GM19351 (cell line): ENCODE measurements at regions not wholly inside any gene's neighbourhood (a gene's known extent, or its start where the extent isn't known, plus 50 kb on each side); places are given as distances from the start of the nearest gene placed in this dataset.

ENCODE experiments used
- ATAC-seq: cut with Tn5 transposase; IDR thresholded peaks from one replicate; pipeline ENCODE4 v1.9.1; 2021; ENCODE audit warnings: mild to moderate bottlenecking, moderate library complexity; ENCODE audit not compliant: unreplicated experiment

DNA sequence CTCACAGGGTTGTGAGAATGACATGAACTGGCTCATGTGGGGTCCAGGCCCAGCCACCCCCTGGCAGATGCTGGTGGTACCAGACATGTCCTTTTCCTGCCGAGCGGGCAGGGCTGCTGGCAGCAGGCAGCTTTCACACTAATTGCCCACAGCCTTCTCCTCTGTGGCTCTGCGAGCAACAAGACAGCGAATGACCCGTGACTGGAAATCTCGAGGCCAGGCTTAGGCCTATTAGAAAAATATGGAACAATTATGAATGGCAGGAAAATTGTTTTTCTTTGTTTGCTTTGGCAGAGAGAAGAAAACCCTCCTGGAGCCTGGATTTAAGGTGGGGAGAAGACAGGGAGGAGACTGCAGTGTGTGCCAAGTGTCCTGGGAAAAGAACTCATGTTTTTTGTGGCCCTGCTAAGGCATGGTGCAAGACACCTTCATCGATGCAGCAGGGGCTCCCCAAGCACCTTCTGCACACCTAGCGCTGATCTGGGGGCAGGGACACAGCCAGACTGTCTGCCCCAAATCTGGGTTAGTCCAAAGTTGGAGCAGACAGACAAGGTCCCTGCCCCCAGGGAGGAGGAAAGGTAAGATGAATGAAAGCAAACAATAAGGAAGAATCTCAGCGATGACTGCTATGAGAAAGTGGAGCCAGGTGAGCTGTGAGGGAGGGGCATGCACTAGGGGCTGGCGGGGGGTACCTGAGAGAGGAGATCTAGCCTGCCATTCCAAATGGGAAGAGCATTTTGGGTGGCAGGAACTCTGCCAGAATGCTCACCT lies 193.8 kb upstream of the TLE3 start:
- ATAC-seq: no peak

DNA sequence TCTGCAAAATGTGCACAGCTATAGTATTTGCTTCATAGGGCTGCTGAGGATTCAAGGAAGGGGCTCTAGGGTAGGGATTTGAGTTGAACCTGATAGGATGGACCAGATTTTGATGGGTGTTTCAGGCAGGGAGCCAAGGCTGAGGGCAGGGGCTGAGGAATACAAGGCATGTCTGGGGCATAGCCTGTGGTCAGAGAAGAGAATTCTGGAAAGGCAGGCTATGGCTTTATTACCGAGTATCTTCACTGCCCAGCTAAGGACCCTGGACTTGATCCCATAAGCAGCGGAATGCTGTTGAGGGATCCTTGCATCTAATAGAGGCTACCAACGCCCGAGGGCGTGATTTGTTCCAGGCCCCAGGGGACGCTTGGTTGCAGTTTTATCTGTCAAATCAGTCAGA lies 193.0 kb upstream of the TLE3 start:
- ATAC-seq: no peak

DNA sequence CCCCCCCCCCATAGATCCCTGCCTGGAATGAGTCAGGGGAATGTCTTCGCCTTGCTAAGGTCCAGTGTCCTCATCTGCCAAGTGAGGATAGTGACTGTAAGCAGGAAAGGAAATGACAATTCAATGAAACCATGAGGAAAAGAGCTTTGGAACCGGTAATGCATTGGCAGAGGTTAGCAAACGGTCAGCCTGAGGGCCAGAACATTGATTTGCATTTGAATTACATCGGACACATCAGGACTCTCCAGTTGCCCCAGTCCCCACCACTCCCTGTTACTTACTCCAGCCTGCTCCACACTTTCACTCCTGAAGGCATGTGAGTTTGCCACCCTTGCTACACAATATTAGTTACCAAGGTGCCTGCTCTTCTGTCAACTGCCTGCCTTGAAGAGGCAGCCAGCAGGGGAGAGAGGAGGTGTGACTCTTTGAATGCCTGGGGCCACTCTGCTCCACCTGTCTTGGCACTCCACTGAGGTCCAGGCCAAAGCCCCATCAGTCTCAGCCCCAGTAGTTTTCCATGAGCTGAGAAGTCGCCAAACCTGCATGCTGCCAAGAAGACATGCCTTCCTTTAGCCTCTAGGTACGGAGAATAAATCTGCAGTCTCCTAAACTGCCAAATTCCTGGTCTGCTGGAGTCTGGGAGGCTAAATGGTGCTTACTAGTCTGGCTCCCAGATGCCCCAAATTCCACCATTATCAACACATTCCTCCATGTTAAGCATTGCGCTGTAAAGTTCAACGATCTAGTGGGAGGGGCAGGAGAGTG lies 191.7 kb upstream of the TLE3 start:
- no peak for ATAC-seq

DNA sequence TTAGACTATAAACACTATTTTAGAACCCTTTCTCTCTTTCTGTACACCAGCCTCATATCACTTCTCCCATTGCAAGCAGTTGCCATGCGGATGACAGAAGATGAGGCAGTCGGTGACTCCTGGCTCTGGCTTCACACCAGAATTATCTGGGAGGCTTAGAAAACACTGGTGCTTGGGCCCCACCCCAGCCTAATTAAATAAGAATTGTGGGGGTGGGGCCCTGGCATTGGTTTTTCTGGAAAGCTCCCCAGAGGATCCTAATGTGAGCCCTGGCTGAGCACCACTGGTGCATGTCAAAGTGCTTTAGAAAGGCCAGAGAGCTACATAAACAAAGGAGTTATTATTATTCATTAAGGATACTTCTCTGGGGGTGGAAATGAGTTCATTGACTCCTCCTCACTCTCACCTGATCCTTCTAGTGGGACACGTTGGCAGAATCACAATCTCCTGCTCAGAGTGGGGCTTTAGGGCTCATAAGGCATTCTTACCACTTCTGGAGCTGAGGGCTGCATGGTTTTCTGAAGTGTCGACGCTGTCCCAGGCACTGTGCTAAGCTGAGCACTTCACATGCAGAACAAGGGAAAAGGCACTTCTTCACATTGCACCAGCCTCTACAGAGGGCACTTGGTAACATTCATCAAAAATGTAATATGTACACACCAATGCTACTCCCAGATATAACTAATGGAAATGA lies 188.5 kb upstream of the TLE3 start:
- ATAC-seq: no peak

DNA sequence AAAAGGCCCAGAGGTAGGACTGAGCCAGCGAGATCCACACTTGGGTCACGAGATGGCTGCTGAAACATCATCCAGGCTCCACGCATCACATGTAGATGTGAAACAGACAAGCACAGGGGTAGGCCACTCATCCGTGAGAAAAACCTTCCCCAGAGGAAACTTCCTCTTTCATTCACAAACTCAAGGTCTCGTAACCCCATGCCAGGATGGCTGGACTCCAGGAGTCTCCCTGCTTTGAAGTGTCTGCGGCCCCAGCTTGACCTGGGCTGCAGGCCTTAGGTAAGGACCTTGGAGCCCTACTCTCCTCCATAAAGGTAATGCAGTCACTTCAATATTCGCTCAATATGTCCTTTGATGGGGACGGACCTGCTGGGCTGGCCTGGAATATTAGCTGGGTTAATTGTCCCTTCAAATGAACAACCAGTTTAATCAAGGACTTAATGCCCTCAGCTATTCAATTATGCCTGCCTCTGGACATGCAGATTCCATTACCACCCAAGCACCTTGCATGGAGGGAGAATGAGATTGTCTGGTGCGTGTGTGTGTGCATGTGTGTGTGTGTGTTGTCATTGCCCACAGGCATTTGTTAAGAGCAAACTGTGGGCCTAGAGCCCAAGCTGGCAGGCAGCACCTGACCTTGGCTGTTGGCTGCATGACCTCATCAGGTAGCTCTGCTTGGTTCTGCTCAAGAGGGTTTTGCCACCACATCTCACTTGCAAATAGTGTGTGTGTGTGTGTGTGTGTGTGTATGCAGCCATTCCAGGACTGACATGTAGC lies 186.9 kb upstream of the TLE3 start:
- no peak for ATAC-seq

DNA sequence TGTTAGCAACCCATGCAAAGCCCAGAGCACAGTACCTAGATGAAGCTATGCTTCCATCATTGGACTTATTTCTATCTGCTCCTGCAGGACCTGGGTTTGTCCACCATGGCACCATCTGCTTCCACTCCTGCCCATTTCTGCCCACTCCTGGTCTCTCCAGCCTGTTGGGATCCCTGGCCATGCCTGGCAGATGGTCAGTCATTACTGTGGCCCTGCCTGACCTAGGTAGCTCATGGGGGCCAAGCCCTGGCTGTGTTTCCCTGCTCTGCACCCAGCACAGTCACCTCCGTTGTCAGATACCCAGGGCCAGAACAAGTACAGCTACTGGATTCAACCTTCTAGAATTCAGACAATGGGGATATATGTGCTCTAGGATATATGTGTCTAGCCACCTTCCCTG lies 185.8 kb upstream of the TLE3 start:
- ATAC-seq: no peak

DNA sequence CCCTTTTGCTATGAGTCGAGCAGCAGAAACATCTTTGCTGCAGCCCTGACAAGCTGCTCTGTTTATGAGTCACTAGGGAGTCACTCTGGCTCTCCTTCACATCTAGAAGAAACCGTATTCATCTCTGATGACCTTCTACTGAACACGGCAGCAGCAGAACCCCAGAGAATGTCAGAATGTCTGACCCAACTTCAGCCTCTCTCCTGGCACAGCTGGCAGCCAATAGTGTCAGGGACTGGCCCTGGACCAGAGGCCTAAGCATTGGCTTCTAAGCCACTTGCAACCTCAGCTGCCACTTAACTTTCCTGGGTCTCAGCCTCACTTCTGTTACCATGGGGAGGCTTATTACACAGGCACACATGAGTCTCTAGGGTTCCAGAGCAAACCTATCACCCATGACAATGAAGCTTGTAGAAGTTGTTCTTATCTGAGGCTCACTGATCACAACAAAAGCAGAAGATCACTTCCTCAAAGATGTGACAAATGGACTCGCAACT lies 184.1 kb upstream of the TLE3 start:
- no peak for ATAC-seq

DNA sequence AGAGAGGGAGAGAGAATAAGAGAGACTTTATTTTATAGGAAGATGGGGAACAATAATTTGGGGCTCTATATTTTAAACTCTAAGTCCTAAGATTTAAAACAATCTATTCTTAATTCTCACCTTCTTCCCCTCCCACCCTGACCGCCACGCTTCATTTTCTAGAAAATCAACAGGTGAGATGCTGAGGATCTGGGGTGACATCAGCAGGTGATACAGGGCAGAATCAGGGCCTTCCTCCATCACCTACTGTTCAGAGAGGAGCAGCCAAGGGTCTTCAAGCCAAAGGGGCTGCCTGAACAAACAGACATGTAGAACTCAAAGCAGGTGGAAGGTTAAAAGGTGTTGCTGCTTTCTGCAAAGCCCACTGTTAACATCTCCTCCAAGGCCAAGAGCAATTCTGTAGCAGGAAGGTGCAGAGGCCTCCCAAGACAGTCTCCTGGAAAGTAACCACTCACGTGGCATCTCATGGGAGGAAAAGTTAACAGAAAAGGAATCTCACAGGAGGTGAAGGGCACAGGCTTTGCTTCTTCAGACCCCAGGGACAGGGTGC lies 183.6 kb upstream of the TLE3 start:
- no peak for ATAC-seq

DNA sequence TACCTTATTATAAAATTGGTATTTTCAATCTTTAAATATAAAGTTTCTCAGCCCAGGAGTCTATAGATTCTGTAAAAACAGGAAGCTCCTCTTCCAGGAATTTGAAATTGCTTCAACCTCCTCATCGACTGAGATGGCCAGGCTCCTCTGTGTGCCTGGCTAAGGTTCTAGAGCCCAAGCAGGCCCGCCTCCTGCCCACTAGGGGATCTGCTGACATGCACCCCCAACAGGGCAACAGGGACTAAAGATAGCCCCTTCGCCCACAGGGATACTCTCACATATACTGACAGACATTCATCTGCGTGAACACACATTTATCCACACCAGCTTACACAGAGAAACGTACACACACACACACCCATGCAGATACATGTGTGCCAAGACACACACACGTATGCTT lies 183.1 kb upstream of the TLE3 start:
- ATAC-seq: no peak

DNA sequence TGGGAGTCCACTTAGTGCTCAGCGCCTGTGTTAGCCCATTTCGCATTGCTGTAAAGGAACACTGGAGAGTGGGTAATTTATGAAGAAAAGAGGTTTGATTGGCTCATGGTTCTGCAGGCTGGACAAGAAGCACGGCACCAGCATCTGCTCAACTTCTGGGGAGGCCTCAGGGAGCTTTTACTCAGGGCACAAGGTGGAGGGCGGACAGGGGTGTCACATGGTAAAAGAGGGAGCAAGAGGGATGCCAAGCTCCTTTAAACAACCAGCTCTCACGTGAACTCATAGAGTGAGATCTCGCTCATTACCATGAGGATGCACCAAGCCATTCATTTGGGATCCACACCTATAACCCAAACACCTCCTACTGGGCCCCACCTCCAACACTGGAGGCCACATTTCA lies 181.4 kb upstream of the TLE3 start:
- no peak for ATAC-seq

DNA sequence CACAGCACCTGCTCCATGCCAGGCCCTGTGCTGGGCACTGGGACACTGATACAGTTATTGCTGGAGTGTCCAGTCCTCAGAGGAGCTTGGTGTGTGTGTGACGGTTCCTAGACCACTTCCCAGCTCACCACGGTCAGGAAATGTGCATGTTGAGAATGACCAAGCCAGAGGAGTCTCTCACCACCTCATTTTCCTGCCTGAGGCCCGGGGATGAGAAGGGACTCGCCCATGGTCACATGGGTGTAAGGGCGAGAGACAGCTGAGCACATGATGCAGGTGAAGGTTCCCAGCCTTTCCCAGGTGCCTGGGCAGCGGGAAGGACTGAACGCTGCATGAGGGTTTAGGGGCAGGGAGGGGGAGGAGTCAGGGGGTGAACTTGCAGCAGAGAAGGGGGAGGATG lies 180.9 kb upstream of the TLE3 start:
- ATAC-seq: no peak

DNA sequence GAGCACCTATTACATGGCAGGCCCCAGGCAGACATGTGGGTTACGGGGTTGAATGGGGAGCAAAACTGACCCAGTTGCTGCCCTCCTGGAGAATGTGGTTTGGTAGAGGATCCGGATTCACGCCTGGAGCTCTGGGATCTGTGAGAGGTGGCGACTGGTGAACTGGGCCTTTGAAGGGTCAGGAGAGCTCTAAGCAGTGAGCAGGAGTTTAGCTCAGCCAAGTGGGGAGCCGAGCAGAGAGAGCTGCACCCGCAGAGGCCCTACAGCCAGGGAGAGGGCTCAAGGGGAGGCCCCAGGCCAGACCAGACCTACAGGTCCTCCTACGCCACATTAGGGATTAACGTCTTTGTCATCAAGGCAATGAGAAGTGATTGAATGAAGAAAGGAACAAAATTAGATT lies 179.8 kb upstream of the TLE3 start:
- no peak for ATAC-seq

DNA sequence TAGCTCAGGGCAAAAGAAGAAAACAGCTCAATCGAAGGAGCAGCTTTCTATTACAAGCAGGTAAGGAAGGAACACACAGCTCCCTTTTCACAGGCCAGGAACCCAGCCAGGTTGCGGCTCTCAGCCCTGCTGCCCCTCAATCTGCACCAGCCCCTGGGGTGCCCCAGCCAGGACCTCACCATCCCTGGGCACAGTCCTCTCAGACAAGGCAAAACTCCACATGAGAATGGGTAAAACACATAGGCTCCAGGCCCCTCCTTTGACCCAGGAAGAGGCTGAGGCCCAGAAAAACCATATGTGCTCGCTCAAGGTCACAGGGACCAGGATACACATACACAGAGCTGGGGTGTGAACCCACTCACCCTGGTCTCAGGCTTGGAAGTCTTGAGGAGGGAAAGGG lies 178.7 kb upstream of the TLE3 start:
- ATAC-seq: no peak

DNA sequence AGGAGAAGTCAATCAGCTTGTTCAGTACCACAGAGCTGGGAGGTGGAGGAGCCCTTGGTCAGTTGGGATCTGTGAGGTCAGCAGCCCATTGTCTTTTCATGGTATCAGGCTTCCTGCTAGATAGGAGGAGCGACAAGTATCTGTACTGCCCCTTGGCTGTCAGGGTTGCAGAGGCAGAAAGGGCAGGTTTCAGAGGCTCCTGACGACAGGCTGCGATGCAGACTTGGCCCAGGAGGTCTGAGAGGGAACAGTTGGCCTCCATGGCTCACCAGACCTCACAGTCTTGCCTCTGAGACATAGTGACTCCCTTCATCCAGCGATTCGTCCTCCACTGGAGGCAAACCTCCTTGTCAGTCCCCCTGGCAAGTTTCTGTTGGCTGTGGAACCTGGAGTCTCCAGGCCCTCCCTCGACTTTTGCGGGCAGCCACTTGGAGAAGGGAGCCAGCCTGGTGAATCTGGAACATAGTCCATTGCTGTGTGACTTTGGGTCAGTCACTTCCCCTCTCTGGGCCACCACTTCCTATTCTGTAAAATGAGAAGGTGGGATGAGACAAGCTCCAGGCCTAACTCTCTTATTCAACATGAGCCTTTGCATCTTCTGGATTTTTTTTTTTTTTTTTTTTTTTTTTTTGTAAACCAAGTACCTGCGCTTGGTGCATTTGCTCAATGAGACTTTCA lies 177.9 kb upstream of the TLE3 start:
- no peak for ATAC-seq

DNA sequence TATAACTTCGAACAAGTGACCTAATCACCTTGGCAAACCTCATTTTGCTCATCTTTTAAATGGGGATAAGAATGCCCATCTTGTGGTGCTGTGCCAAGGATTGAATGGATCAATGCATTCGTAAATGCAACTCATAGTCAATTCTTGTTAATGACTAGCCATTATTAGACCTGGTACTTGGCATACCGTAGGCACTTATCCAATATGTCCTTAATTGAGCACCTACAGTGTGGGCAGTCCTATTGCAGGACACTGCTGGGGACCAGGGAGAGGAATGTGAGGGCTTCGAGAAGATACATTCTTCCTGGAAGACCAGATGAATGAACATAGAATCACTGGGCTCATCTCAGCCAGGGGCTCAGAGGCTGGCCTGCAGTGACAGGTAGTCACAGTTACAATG lies 177.2 kb upstream of the TLE3 start:
- no peak for ATAC-seq

DNA sequence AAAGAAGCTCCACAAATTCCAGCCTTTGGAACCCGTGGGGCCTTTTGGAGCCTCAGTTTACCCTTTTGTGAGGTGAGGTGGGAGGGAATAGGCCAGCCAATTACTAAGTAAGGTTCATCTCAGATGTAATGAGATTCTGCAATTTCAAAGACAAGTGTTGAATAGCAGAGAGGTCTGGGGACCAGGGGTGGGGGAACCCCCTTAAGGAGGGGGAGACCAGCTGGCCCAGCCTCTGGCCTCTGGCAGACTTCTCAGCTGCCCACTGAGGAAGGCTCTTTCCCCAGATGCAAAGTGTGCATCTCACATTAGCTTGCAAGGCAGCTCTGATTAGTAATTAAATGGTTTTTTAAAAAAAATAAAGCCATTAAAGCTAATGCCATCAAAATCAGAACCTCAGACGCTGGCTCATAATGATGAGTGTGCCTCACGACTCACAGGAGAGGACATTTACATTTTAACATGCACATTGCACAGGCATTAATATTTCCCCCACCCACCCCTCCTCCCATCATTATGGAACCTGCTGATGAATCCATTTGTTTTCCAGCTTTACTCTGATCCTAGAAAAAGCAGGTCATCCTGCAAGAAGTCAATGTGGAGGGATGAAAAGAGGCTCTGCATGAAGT lies 176.7 kb upstream of the TLE3 start:
- no peak for ATAC-seq

DNA sequence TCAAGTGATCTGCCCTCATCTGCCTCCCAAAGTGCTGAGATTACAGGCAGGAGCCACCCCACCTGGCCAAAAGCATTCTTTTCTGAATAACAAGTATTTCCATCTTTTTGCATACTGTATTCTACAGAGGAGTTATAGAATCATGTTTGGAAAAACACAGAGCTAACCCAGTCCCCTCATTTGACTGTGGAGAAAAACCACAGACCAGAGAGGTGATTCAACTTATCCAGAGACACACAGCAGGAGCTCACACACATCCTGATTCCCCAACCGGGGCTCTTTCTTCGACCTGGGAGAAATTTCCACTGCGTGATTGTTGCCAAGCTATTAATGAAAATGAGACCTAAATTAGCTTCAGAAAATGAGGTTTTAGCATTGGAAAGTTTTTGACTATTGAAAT lies 176.1 kb upstream of the TLE3 start:
- ATAC-seq: no peak

DNA sequence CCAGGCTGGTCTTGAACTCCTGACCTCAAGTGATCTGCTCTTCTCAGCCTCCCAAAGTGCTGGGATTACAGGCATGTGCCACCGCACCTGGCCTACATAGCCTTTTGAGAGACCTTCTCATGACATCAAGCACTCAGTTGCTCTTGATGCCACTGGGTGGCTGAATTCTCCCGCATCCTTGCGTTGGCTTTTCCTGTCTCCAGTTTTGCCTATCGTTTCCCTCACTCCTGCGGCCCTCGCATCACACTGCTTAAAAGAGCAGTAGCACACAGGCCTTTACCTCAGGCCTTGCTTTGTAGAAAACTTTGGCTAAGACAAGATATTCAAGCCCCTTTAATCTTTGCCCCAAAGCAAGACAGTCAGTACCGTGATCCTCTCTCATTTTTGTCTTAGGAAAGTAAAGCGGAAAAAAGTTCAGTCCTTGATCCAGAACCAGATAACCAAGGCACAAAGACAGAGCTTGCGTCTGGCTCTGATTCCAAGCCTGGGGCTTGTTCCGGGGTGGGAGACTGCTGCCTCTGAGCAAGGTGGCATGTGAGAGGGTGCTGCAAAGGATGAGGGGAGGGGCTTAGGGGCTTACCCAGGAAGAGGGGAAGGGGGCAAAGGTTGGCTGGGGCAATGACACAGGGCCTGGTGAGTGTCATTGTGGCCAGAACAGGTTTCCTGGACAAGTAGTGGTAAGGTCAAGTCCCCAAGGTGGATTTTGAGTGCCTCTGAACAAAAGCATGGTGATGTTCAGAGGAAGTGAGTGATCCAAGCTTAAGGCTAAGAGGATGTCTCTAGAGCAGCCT lies 175.0 kb upstream of the TLE3 start:
- ATAC-seq: no peak
